BLaER1 treated with 17β-estradiol and CSF1 and Interleukin-3, amounts not matched to agents 10 nM and 100 nM (cell line): ENCODE measurements at regions not wholly inside any gene's neighbourhood (a gene's known extent, or its start where the extent isn't known, plus 50 kb on each side); places are given as distances from the start of the nearest gene placed in this dataset.

Experiments
- H3K27ac ChIP-seq, 11 experiments: shearing (Covaris generic); formaldehyde crosslinking; 2 replicates each; pipeline ENCODE4 v1.8.1; 2022
- H3K27me3 ChIP-seq, 11 experiments: shearing (Covaris generic); formaldehyde crosslinking; 2 replicates each; pipeline ENCODE4 v1.8.1; 2022
- H3K36me3 ChIP-seq, 11 experiments: shearing (Covaris generic); formaldehyde crosslinking; 2 replicates each; pipeline ENCODE4 v1.8.1; 2022
- H3K4me1 ChIP-seq, 10 experiments: shearing (Covaris generic); formaldehyde crosslinking; 2 replicates each; pipeline ENCODE4 v1.8.1; 2022
- H3K4me2 ChIP-seq, 11 experiments: shearing (Covaris generic); formaldehyde crosslinking; 2 replicates each; pipeline ENCODE4 v1.8.1; 2022
- H3K4me3 ChIP-seq, 10 experiments: shearing (Covaris generic); formaldehyde crosslinking; 2 replicates each; pipeline ENCODE4 v1.8.1; 2022
- H3K9ac ChIP-seq, 11 experiments: shearing (Covaris generic); formaldehyde crosslinking; 2 replicates each; pipeline ENCODE4 v1.8.1; 2022
- H3K9me3 ChIP-seq, 11 experiments: shearing (Covaris generic); formaldehyde crosslinking; replicated peaks in 1 of 11; 2 replicates each; pipeline ENCODE4 v1.8.1; 2022
- H4K20me1 ChIP-seq, 11 experiments: shearing (Covaris generic); formaldehyde crosslinking; 2 replicates each; pipeline ENCODE4 v1.8.1; 2022
- Cebpa-rat ChIP-seq, 11 experiments: shearing (Covaris generic); IDR thresholded peaks; 2 replicates each; pipeline ENCODE4 v1.8.1; 2022

DNA sequence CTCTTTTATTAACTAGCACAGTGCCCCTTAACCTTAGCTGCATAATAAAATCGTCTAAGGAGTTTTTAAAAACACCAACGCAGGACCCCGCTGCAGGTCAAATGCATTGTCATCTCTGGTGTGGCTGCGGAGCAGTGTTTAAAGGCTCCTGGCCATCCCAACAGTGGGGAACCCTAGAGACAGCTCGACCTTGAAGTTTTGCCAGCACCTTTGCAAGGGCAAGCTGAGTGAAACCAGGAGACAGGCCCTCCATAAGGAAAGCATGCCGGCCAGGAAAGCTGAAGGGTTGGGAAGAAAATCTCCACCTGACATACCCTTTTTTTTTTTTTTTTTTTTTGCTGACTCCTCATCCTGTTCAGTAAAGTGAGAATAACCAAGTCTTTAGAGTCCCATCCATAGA is 349.0 kb downstream of the CMPK2 start:
- H3K9me3 ChIP-seq, result no peaks in the 10 kb centered on the region
- H3K27ac ChIP-seq, result no peak overlapping the region
- H3K9ac ChIP-seq, result no peak overlapping the region
- no peaks in the 10 kb centered on the region for H3K36me3 ChIP-seq
- no peak overlapping the region for H3K4me3 ChIP-seq
- H4K20me1 ChIP-seq, result no peaks in the 10 kb centered on the region
- no peaks in the 10 kb centered on the region for H3K4me1 ChIP-seq
- H3K4me2 ChIP-seq, result no peak overlapping the region
- no peak for TF ChIP-seq Cebpa-rat (IDR thresholded peaks at IDR 0.05)
- no peaks in the 10 kb centered on the region for H3K27me3 ChIP-seq

DNA sequence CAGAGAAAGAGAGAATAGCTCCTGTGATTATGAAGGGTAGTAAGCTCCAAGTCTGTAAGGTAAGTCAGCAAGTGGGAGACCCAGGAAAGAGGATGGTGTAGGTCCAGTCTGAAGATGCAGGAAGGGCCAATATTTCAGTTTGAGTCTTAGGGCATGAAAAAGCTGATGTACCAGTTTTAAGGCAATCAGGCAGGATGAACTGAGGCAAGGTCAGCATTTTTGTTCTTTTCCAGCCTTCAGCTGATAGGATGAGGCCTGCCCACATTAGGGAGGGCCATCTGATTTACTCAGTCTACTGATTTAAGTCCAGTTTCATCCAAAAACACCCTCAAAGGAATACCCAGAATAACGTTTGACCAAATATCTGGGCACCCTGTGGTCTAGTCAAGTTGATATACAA is 347.3 kb downstream of the CMPK2 start:
- H3K9ac ChIP-seq, result no peak overlapping the region
- no peaks in the 10 kb centered on the region for H4K20me1 ChIP-seq
- H3K9me3 ChIP-seq, result no peaks in the 10 kb centered on the region
- H3K27ac ChIP-seq, result no peak overlapping the region
- H3K36me3 ChIP-seq, result no peaks in the 10 kb centered on the region
- no peak overlapping the region for H3K4me3 ChIP-seq
- H3K4me2 ChIP-seq, result no peak overlapping the region
- no peaks in the 10 kb centered on the region for H3K27me3 ChIP-seq
- H3K4me1 ChIP-seq, result no peaks in the 10 kb centered on the region
- TF ChIP-seq Cebpa-rat (IDR thresholded peaks at IDR 0.05), result no peak

DNA sequence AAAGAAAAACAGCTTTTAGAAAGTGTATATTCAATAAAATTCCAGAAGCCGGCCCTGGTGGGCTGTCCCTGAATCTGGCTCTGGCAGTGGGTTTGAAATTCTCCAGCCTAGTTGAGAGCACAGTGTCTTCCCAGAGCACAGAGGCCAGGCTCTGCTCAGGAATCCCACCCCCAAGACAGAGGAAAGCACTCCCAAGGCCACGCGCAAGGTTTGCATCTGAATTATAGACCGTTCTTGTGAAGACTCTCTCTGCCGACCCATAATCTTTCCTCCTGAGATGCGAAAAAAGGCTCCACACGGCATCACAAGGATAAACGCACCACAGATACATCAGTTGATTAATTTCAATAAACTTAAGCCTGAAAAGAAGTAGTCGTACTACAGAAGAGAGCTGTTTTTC is 342.2 kb downstream of the CMPK2 start:
- H3K9me3 ChIP-seq, result no peaks in the 10 kb centered on the region
- no peaks in the 10 kb centered on the region for H4K20me1 ChIP-seq
- no peak overlapping the region for H3K9ac ChIP-seq
- no peak overlapping the region for H3K27ac ChIP-seq
- no peak overlapping the region for H3K4me2 ChIP-seq
- no peak overlapping the region for H3K4me3 ChIP-seq
- H3K36me3 ChIP-seq, result no peaks in the 10 kb centered on the region
- no peak for TF ChIP-seq Cebpa-rat (IDR thresholded peaks at IDR 0.05)
- H3K27me3 ChIP-seq, result no peaks in the 10 kb centered on the region
- no peaks in the 10 kb centered on the region for H3K4me1 ChIP-seq

DNA sequence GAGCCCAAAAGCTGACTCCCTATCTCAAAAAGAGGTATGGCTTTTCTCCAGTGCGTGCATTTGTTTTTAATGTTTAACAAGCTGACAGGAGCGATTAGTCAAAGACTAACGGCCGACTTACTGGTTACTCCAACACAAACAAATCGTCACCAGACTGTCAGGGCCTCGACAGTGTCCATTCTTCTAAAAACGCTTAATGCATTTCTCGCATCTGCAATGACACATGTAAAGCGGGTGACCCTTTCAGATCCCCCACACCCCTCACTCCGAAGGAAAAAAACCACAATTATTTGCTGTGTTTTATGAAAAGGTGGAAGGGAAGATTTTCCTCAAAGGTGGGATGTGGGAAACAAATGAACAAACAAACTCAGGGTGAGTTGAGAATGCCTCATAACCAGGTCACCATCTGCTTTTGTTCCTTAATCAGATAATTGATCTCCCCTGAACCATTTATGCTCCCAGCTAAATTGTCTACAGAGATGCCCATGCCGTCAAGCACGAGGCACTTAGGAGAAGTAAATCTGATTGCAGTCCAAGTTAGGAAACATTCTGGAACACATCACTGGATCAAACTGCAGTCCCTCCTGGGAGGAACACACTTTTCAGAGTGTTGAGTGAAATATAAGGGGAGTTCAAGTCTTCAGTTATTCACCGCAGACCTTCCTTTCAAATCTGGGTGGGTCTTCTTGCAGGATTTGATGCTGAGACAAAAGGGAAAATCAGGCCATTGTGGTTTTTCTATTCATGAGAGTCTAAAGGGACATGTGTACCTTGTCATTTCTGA is 340.8 kb downstream of the CMPK2 start:
- Histone ChIP-seq H3K4me3 (no peak overlapping the region), H3K4me1 (no peaks in the 10 kb centered on the region), H3K27ac (no peak overlapping the region), H4K20me1 (no peaks in the 10 kb centered on the region), H3K9ac (no peak overlapping the region), H3K9me3 (no peaks in the 10 kb centered on the region), H3K4me2 (no peak overlapping the region), H3K36me3 (no peaks in the 10 kb centered on the region), H3K27me3 (no peaks in the 10 kb centered on the region)
- TF ChIP-seq Cebpa-rat (IDR thresholded peaks at IDR 0.05), result no peak

DNA sequence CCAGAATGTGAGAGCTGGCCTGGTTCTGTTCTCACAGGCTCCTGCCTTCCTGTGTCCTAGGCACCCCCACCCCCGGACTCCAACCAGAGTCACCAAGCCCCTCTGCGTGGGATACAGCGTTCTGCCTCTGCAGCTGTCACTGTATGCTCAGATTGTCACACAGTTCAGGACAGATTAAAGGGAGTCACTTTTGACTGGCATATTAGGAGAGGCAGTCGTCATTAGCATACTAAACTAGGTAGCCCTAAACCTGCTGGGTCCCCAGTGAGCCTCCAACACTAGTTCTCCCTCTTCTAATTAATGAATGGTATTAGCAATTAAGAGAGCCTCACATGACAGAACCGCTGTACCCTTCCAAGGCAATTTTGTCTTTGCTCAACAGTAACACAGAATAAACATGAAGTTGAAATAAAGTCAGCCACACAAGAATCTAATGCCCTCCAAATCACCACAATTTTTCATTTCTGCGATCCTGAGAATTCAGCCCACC is 340.2 kb downstream of the CMPK2 start:
- no peaks in the 10 kb centered on the region for H3K4me1 ChIP-seq
- no peaks in the 10 kb centered on the region for H4K20me1 ChIP-seq
- no peak for TF ChIP-seq Cebpa-rat (IDR thresholded peaks at IDR 0.05)
- no peak overlapping the region for H3K27ac ChIP-seq
- no peaks in the 10 kb centered on the region for H3K27me3 ChIP-seq
- H3K9ac ChIP-seq, result no peak overlapping the region
- H3K4me3 ChIP-seq, result no peak overlapping the region
- H3K36me3 ChIP-seq, result no peaks in the 10 kb centered on the region
- H3K4me2 ChIP-seq, result no peak overlapping the region
- H3K9me3 ChIP-seq, result no peaks in the 10 kb centered on the region

DNA sequence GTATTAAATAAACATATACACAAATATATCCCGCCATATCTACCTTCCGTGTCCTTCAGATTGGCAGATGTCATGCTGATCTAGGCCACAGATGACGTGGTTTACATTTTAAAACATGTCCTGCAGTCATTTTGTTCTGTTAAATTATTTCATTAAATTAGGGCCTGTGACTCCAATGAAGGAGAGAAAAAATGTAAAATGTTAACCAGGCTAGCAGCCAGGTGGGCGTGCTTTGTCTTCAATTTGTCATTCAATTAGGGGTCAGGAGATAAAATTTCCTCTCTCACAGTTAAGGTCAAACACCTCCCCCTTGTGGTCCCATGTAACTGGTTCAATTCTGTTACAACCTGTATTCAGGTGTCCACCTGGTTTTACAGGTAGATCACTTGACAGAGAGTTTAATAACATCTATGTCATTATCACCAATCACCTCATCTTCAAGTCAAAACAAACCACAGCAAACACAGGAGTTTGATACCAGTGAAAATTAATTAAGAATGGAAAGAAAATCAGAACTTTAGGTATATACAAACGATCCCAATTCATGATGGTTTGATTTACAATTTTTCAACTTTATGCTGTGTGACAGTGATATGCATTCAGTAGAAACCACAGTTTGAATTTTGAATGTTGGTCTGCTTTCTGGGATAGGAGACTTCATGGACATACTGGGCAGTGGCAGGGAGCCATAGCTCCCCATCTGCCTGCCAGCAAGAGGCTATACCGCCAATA is 339.4 kb downstream of the CMPK2 start:
- Histone ChIP-seq H3K27ac (no peak overlapping the region), H3K4me3 (no peak overlapping the region), H3K4me1 (no peaks in the 10 kb centered on the region), H4K20me1 (no peaks in the 10 kb centered on the region), H3K9ac (no peak overlapping the region), H3K27me3 (no peaks in the 10 kb centered on the region), H3K9me3 (no peaks in the 10 kb centered on the region), H3K36me3 (no peaks in the 10 kb centered on the region), H3K4me2 (no peak overlapping the region)
- no peak for TF ChIP-seq Cebpa-rat (IDR thresholded peaks at IDR 0.05)

DNA sequence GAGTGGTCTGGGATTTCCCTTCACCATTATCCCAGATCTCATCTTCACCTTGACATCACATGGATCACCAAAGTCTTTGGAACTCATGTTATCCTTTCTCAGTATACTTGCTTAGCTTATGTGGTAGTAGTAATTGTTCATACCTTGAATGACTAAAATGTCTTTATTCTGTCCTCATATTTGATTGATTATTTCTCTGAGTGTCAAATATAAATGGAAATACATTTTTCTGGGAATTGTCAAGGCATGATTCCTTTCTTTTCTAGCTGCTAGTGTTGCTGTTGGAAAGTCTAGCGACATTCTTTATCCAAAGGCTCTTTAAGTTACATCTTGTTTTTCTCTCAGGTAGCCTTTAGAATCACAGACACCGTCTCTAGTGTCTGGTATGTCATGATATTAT is 334.4 kb downstream of the CMPK2 start:
- Histone ChIP-seq H3K36me3 (no peaks in the 10 kb centered on the region), H3K9ac (no peak overlapping the region), H3K27ac (no peak overlapping the region), H3K4me3 (no peak overlapping the region), H3K27me3 (no peaks in the 10 kb centered on the region), H4K20me1 (no peaks in the 10 kb centered on the region), H3K4me1 (no peaks in the 10 kb centered on the region), H3K4me2 (no peak overlapping the region), H3K9me3 (no peaks in the 10 kb centered on the region)
- TF ChIP-seq Cebpa-rat (IDR thresholded peaks at IDR 0.05), result no peak

DNA sequence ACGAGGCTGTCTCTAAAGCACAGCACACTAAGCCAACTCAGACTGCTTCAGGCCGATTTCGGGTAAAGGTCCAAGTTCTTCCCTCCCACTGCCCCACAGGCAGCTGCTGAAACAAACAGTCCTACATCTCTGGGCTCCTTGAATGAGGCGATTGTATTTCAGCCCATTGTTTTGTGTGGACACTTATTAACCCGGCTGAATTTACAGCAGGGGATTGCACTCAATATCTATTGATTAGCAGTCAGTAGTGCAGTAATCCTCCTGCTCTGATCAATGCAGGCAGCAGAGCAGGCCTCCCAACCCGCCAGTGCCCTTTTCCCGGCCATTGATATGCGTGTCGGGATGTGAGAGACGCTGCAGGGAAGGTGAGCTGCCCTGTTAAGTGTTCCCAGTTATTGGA is 330.1 kb downstream of the CMPK2 start:
- Histone ChIP-seq H3K4me2 (no peak overlapping the region), H3K4me1 (no peaks in the 10 kb centered on the region), H3K9me3 (0 out of 22 replicates have a peak, but pooled peaks cover 0 to 4% (median 0%) of the 10 kb centered on the region in 11 experiments), H4K20me1 (no peaks in the 10 kb centered on the region), H3K9ac (no peak overlapping the region), H3K4me3 (no peak overlapping the region), H3K27ac (no peak overlapping the region), H3K36me3 (no peaks in the 10 kb centered on the region), H3K27me3 (no peaks in the 10 kb centered on the region)
- TF ChIP-seq Cebpa-rat (IDR thresholded peaks at IDR 0.05), result no peak

DNA sequence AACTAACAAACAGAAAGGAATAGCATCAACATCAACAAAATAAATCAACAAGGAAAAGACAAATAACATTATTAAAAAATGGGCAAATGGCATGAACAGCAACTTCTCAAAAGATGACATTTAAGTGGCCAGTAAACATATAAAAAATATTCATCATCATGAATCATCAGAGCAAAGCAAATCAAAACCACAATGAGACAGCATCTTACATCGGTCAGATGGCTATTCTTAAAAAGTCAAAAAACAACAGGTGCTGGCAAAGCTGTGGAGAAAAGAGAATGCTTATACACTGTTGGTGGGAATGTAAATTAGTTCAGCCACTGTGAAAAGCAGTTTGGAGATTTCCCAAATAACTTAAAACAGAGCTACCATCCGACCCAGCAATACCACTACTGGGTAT is 327.1 kb downstream of the CMPK2 start:
- H3K36me3 ChIP-seq, result no peaks in the 10 kb centered on the region
- H3K27ac ChIP-seq, result no peak overlapping the region
- no peak overlapping the region for H3K4me3 ChIP-seq
- TF ChIP-seq Cebpa-rat (IDR thresholded peaks at IDR 0.05), result no peak
- 0 out of 22 replicates have a peak, but pooled peaks cover 0 to 4% (median 0%) of the 10 kb centered on the region in 11 experiments for H3K9me3 ChIP-seq
- H3K4me2 ChIP-seq, result no peak overlapping the region
- no peaks in the 10 kb centered on the region for H3K27me3 ChIP-seq
- no peak overlapping the region for H3K9ac ChIP-seq
- no peaks in the 10 kb centered on the region for H3K4me1 ChIP-seq
- H4K20me1 ChIP-seq, result no peaks in the 10 kb centered on the region

DNA sequence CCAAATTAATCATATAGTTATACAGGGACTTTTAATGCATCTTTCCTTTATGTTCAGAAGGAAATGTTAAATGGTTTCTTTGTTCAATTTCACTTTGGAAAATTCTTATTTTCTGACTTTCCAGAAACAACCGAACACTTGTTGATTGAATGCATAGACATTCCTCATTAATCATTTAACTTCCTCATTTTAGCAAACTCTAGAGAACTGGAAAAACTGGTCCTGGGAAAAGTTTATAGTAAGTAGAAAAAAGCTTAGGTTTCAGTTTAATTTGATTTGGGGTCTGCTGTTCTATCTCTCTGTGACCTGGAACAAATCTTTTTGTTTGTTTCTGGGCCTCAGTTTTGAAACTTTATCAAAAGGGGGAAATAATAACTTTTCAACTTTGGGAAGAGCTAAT is 320.4 kb downstream of the CMPK2 start:
- H3K4me2 ChIP-seq, result no peak overlapping the region
- H3K4me1 ChIP-seq, result no peaks in the 10 kb centered on the region
- no peak overlapping the region for H3K4me3 ChIP-seq
- H3K27me3 ChIP-seq, result no peaks in the 10 kb centered on the region
- H3K9me3 ChIP-seq, result no peaks in the 10 kb centered on the region
- H3K9ac ChIP-seq, result no peak overlapping the region
- H4K20me1 ChIP-seq, result no peaks in the 10 kb centered on the region
- no peak for TF ChIP-seq Cebpa-rat (IDR thresholded peaks at IDR 0.05)
- no peaks in the 10 kb centered on the region for H3K36me3 ChIP-seq
- H3K27ac ChIP-seq, result no peak overlapping the region
